LNCAP (cell line): ENCODE measurements at regions not wholly inside any gene's neighbourhood (a gene's known extent, or its start where the extent isn't known, plus 50 kb on each side); places are given as distances from the start of the nearest gene placed in this dataset.

ENCODE experiments used
- TF ChIP-seq, protein P1 (sequence below): fragments of 450-650 bp; IDR thresholded peaks from 2 replicates; pipeline ENCODE4 v1.5.1; 2017; ENCODE audit warnings: mild to moderate bottlenecking

DNA sequence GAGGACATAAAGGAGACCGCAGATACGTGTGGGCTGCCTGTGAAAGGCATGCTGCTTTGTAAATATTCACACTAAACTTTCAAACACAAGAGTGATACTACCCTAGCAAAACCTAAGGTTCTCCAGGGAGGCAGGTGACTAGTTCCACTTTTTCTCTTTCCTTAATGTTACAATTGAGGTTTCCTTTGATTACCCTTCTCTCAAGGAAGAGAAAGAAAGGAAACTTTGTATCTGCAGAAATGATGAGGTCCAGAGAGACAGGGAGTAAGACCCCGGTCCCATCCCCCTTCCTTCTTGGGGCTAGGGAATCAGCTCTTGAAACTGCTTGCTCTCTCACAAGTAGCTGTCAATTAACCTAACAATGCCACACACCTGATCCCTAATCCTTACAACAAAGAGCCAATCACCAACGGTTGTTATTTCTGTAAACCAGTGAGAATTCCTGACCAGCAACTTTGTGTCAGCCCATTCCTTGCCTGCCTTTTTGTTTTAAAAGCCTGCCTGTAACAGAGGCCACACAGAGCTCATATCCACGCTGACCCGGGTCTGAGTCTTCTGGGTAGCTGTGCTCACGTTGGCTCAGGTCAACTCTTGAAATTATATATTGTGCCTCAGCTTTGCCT lies 754.8 kb upstream of the FRG1 start:
- TF ChIP-seq, protein P1, sequence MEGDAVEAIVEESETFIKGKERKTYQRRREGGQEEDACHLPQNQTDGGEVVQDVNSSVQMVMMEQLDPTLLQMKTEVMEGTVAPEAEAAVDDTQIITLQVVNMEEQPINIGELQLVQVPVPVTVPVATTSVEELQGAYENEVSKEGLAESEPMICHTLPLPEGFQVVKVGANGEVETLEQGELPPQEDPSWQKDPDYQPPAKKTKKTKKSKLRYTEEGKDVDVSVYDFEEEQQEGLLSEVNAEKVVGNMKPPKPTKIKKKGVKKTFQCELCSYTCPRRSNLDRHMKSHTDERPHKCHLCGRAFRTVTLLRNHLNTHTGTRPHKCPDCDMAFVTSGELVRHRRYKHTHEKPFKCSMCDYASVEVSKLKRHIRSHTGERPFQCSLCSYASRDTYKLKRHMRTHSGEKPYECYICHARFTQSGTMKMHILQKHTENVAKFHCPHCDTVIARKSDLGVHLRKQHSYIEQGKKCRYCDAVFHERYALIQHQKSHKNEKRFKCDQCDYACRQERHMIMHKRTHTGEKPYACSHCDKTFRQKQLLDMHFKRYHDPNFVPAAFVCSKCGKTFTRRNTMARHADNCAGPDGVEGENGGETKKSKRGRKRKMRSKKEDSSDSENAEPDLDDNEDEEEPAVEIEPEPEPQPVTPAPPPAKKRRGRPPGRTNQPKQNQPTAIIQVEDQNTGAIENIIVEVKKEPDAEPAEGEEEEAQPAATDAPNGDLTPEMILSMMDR = no peak

DNA sequence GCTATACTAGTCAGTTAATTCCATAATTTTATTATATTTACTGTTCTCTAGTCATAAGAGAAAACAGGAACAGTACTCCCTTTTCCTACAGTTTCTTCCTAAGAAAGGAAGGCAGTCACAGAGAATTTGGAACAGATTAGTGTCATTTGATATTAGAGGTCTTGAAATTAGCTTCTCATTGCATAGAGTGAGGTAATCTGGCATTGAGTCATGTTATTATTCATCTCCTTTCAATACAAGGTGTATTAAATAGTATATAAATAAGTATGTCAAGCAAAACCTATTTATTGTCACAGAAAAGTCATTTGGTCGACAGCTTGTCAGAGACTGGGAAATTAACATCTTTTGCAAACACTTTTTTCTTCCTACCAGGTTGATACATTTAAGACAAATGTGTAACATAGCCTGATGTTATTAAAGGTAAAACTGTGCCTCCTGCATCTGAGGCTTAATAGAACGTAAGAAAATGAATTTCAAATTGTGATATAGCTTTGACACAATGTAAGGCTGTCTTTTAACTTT lies 753.1 kb upstream of the FRG1 start:
- TF ChIP-seq, protein P1 = no peak

DNA sequence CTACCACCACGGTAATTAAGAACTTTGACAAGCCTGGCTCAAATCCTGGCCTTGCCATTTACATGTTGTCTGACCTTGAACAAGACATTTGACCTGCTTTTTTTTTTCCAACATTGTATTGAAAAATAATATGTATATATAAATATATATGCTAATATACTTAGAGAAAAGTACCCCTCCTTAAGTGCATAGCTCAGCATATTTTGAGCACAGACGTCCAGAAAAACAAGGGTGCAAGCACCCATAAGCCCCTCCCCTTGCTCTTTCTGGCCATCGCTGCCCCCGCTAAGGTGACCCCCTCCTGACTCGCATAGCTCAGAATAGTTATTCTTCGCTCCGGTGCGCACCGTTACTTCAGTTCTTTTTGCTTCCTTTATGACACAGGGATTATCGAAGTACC lies 742.0 kb upstream of the FRG1 start:
- TF ChIP-seq, protein P1 = no peak

DNA sequence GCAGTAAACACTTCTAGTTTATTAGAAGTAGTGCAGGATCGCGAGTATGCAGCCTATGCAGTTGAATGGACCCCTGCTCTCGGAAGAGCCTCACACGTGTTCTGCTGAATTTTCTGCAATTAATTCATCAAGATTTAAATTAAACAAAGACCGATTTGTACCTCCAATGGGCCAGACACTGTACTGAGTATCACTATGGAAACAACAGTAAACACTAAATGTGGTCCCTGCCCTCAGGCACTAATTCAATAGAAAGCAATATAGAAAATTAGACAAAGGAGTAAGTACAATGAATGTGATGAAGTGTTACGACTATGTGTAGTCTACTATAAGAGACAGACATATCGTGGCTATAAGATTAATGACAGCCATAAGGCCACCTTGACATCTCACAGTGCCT lies 740.3 kb upstream of the FRG1 start:
- TF ChIP-seq, protein P1 = no peak

DNA sequence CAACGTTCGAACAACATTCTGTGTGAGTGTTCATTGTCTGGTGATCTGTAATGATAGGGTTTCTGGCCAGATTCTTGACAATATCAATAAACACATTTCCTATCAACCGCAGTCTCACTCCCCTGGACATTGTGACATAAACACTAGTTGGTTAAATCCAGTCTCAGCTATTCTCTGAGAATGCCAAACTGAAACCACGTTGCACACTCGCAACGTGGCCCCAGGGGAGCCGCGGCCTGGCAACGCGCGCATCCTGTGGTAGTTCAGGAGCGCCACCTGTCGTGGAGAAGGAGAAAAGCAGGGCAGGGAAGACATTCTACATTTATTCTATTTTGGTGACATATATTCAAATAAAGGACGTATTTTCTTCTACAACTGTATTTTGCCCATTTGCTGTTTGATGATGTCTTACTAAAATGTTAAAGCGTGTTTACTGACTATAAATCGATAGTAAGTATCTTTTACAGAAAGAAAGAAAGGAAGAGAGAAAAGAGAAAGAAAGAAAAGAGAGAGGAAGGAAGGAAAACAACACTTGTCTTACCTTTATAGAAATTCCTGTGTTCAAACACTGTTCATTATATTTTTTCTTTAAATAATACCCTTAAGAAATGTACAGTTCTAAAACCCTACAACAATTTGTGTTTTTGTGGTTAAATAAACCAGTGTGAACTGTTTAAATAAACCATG lies 738.3 kb upstream of the FRG1 start:
- TF ChIP-seq, protein P1 = peak; percentile 88

DNA sequence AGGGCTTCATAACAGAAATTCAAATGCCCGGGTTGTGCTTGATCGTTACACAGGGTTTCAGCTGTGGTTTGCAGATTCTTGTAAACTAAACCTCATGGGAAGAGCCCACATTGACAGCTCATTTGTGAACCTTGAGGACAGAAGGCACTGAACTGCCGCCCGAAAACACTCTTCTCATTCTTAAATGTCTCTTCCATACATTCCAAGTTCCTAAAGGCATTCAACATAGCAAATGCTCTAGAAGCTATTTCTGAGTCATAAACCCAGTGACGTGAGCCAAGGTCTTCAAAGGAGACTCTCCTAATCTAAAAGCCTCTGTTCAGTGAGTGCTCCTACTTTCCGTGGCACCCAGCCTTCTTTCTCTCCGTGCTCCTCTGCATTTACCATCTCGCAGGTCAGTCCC lies 737.8 kb upstream of the FRG1 start:
- TF ChIP-seq, protein P1 = no peak

DNA sequence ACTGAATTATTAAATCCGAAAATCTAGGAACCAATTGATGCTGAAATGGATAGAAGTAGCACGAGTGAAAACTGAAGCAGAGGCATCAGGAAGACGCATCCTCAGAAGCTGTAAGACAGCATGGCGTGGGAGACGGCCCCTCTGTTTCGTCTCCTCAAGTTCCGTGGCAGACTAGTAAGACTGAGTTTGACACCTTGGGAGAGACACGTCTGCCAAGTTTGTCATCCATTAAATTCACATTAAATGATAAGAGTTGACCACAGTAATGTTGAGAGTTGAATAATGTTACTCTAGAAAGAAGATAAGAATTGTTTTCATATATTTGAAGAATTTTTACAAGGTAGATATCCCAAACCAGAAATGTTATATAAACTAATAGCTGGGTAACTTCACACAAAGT lies 736.1 kb upstream of the FRG1 start:
- TF ChIP-seq, protein P1 = no peak
